Mucosa of gallbladder (tissue), 1 donor: ENCODE measurements at regions not wholly inside any gene's neighbourhood (a gene's known extent, or its start where the extent isn't known, plus 50 kb on each side); places are given as distances from the start of the nearest gene placed in this dataset.
"Not testable (repeated sequence)": the region's sequence is repeated elsewhere in the genome, so short reads cannot be mapped to it uniquely, and the experiment has no call there.

Experiments used
- DNase-seq: peaks from one replicate; pipeline ENCODE4 v3.0.0-alpha.2; 2020; ENCODE audit warnings: low spot score
- donor health status: DM: no; HTN: no; CAD: no.

- DNase-seq = no peak
Measured at GRCh38 chr5:118193194-118193905, 795.0 kb downstream of the DTWD2 start.

- no peak for DNase-seq
Measured at GRCh38 chr5:118185018-118185417, 803.3 kb downstream of the DTWD2 start.

GRCh38 chr5:118176146-118176545, 812.2 kb downstream of the DTWD2 start:
- DNase-seq = no peak

GRCh38 chr5:118174671-118175070, 813.7 kb downstream of the DTWD2 start:
- DNase-seq = no peak

GRCh38 chr5:118173340-118173739, 815.0 kb downstream of the DTWD2 start:
- no peak for DNase-seq

GRCh38 chr5:118165619-118166018, 822.7 kb downstream of the DTWD2 start:
- DNase-seq = no peak

GRCh38 chr5:118156181-118156580, 832.2 kb downstream of the DTWD2 start:
- no peak for DNase-seq

GRCh38 chr5:118146824-118147223, 841.5 kb downstream of the DTWD2 start:
- DNase-seq = no peak

- no peak for DNase-seq
Measured at GRCh38 chr5:118144540-118144939, 843.8 kb downstream of the DTWD2 start.

- no peak for DNase-seq
Measured at GRCh38 chr5:118139361-118139760, 849.0 kb downstream of the DTWD2 start.

- DNase-seq = no peak
Measured at GRCh38 chr5:118126159-118126558, 862.2 kb downstream of the DTWD2 start.

- DNase-seq = no peak
Measured at GRCh38 chr5:118125687-118126086, 862.7 kb downstream of the DTWD2 start.

- no peak for DNase-seq
Measured at GRCh38 chr5:118121258-118121657, 867.1 kb downstream of the DTWD2 start.

- DNase-seq = no peak
Measured at GRCh38 chr5:118115791-118116190, 872.6 kb downstream of the DTWD2 start.

GRCh38 chr5:118111956-118112355, 876.4 kb downstream of the DTWD2 start:
- DNase-seq = no peak

- not testable (repeated sequence) for DNase-seq
Measured at GRCh38 chr5:118107246-118107645, 881.1 kb downstream of the DTWD2 start.

- no peak for DNase-seq
Measured at GRCh38 chr5:118098716-118099115, 889.6 kb downstream of the DTWD2 start.

GRCh38 chr5:118095115-118095514, 893.2 kb downstream of the DTWD2 start:
- no peak for DNase-seq

GRCh38 chr5:118088448-118088847, 899.9 kb downstream of the DTWD2 start:
- DNase-seq = no peak

- no peak for DNase-seq
Measured at GRCh38 chr5:118076490-118076889, 911.9 kb downstream of the DTWD2 start.

GRCh38 chr5:118070041-118070440, 918.3 kb downstream of the DTWD2 start:
- DNase-seq = no peak

- DNase-seq = no peak
Measured at GRCh38 chr5:118069452-118069851, 918.9 kb downstream of the DTWD2 start.

- no peak for DNase-seq
Measured at GRCh38 chr5:118068886-118069285, 919.5 kb downstream of the DTWD2 start.

- DNase-seq = not testable (repeated sequence)
Measured at GRCh38 chr5:118063836-118064235, 924.5 kb downstream of the DTWD2 start.
